PFSK-1 (cell line): ENCODE measurements at regions not wholly inside any gene's neighbourhood (a gene's known extent, or its start where the extent isn't known, plus 50 kb on each side); places are given as distances from the start of the nearest gene placed in this dataset.

ENCODE experiments used
- FOXP2 ChIP-seq: optimal IDR thresholded peaks from 2 replicates; pipeline ENCODE3; 2011; ENCODE audit warnings: borderline replicate concordance, control low read depth, inconsistent platforms; ENCODE audit not compliant: insufficient read depth; ENCODE audit errors: extremely low read length, extremely low read depth
- TAF1 ChIP-seq: IDR thresholded peaks from 2 replicates; pipeline ENCODE4 v1.6.1; 2012; ENCODE audit warnings: low read length, control low read depth, borderline replicate concordance; ENCODE audit not compliant: insufficient read depth
- TF ChIP-seq, protein P1 (sequence below), 2 experiments: IDR thresholded peaks; 2 replicates each; pipeline versions ENCODE4 v1.6.1 to v1.8.0; 2011 to 2012; ENCODE audit warnings: low read depth in 2 of 2, low read length in 2 of 2, control low read depth in 1 of 2, inconsistent platforms in 1 of 2, mild to moderate bottlenecking in 1 of 2, moderate library complexity in 1 of 2; ENCODE audit not compliant: insufficient read depth in 1 of 2

DNA sequence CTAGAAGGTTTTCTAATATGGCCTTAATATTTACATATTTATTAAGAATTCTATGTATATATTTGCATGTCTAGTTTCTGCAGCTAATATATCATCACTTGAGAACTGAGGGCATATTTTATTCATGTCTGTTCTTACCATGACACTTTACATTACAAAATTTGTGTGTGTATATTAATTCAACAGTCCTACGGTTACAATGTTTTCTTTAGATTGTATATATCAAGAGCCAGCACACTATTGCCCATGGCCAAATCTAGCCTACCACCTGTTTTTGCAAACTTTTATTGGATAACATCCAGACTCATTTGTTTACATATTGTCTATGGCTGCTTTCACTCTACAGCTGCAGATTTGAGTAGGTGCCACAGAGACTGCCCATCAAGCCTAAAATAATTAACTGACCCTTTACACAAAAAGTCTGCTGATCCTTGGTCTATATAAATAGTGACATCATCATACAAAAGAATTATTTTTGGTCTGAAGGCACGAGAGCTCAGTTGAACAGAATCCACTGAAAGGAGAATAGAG lies 577.4 kb upstream of the PBX1 start:
- TF ChIP-seq, protein P1, sequence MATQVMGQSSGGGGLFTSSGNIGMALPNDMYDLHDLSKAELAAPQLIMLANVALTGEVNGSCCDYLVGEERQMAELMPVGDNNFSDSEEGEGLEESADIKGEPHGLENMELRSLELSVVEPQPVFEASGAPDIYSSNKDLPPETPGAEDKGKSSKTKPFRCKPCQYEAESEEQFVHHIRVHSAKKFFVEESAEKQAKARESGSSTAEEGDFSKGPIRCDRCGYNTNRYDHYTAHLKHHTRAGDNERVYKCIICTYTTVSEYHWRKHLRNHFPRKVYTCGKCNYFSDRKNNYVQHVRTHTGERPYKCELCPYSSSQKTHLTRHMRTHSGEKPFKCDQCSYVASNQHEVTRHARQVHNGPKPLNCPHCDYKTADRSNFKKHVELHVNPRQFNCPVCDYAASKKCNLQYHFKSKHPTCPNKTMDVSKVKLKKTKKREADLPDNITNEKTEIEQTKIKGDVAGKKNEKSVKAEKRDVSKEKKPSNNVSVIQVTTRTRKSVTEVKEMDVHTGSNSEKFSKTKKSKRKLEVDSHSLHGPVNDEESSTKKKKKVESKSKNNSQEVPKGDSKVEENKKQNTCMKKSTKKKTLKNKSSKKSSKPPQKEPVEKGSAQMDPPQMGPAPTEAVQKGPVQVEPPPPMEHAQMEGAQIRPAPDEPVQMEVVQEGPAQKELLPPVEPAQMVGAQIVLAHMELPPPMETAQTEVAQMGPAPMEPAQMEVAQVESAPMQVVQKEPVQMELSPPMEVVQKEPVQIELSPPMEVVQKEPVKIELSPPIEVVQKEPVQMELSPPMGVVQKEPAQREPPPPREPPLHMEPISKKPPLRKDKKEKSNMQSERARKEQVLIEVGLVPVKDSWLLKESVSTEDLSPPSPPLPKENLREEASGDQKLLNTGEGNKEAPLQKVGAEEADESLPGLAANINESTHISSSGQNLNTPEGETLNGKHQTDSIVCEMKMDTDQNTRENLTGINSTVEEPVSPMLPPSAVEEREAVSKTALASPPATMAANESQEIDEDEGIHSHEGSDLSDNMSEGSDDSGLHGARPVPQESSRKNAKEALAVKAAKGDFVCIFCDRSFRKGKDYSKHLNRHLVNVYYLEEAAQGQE (IDR thresholded peaks at IDR 0.05; ENCODE audit: insufficient read depth in 1 of 2, low read depth in 2 of 2, low read length in 2 of 2): no peak
- TF ChIP-seq TAF1 (no peak), FOXP2 (no peak)
